GM21423 (cell line): ENCODE measurements at regions not wholly inside any gene's neighbourhood (a gene's known extent, or its start where the extent isn't known, plus 50 kb on each side); places are given as distances from the start of the nearest gene placed in this dataset.

Experiments used
- ATAC-seq: cut with Tn5 transposase; IDR thresholded peaks from one replicate; pipeline ENCODE4 v1.9.1; 2021; ENCODE audit warnings: mild to moderate bottlenecking, moderate library complexity; ENCODE audit not compliant: unreplicated experiment

- no peak for ATAC-seq
These were observed 50.0 kb upstream of the ADA2 start for GRCh38 chr22:17269224-17269606.
